ENCODE measurements at regions not wholly inside any gene's neighbourhood (a gene's known extent, or its start where the extent isn't known, plus 50 kb on each side); places are given as distances from the start of the nearest gene placed in this dataset.

- DNase-seq (ENCODE audit: low read depth in 2 of 2): no peak
Observed at GRCh38 chr2:172204309-172204708, 101.6 kb upstream of the DLX2 start.

GRCh38 chr2:172204762-172205161, 102.1 kb upstream of the DLX2 start:
- DNase-seq (ENCODE audit: low read depth in 2 of 2): no peak

GRCh38 chr2:172205292-172205691, 102.6 kb upstream of the DLX2 start:
- no peak for DNase-seq (ENCODE audit: low read depth in 2 of 2)

- DNase-seq (ENCODE audit: low read depth in 2 of 2): no peak
Observed at GRCh38 chr2:172207911-172208310, 105.2 kb upstream of the DLX2 start.

- peak in 1 of 2 experiments; percentile 24 for DNase-seq (ENCODE audit: low read depth in 2 of 2)
Observed at GRCh38 chr2:172208791-172209325, 106.2 kb upstream of the DLX2 start.

GRCh38 chr2:172210599-172210998, 107.9 kb upstream of the DLX2 start:
- DNase-seq (ENCODE audit: low read depth in 2 of 2): no peak

- peak in 1 of 2 experiments; percentile 20 for DNase-seq (ENCODE audit: low read depth in 2 of 2)
Observed at GRCh38 chr2:172211512-172211911, 108.8 kb upstream of the DLX2 start.

GRCh38 chr2:172213116-172213860, 110.6 kb upstream of the DLX2 start:
- DNase-seq (ENCODE audit: low read depth in 2 of 2): no peak

GRCh38 chr2:172214252-172214651, 111.6 kb upstream of the DLX2 start:
- DNase-seq (ENCODE audit: low read depth in 2 of 2): no peak

GRCh38 chr2:172215172-172215935, 112.7 kb upstream of the DLX2 start:
- no peak for DNase-seq (ENCODE audit: low read depth in 2 of 2)

- no peak for DNase-seq (ENCODE audit: low read depth in 2 of 2)
Observed at GRCh38 chr2:172215936-172216335, 113.2 kb upstream of the DLX2 start.

- no peak for DNase-seq (ENCODE audit: low read depth in 2 of 2)
Observed at GRCh38 chr2:172216477-172216876, 113.8 kb upstream of the DLX2 start.

GRCh38 chr2:172219201-172219600, 116.5 kb upstream of the DLX2 start:
- DNase-seq (ENCODE audit: low read depth in 2 of 2): no peak

GRCh38 chr2:172220121-172220520, 117.4 kb upstream of the DLX2 start:
- DNase-seq (ENCODE audit: low read depth in 2 of 2): no peak

GRCh38 chr2:172223601-172224054, 120.9 kb upstream of the DLX2 start:
- no peak for DNase-seq (ENCODE audit: low read depth in 2 of 2)

GRCh38 chr2:172225786-172226185, 123.1 kb upstream of the DLX2 start:
- DNase-seq (ENCODE audit: low read depth in 2 of 2): no peak

GRCh38 chr2:172226244-172227061, 123.8 kb upstream of the DLX2 start:
- no peak for DNase-seq (ENCODE audit: low read depth in 2 of 2)

- no peak for DNase-seq (ENCODE audit: low read depth in 2 of 2)
Observed at GRCh38 chr2:172227719-172228118, 125.0 kb upstream of the DLX2 start.

GRCh38 chr2:172228177-172228808, 125.6 kb upstream of the DLX2 start:
- DNase-seq (ENCODE audit: low read depth in 2 of 2): no peak

GRCh38 chr2:172229125-172229524, 126.4 kb upstream of the DLX2 start:
- no peak for DNase-seq (ENCODE audit: low read depth in 2 of 2)

- no peak for DNase-seq (ENCODE audit: low read depth in 2 of 2)
Observed at GRCh38 chr2:172230332-172230888, 127.7 kb upstream of the DLX2 start.
